Neuron (in vitro differentiated cells): ENCODE measurements at regions not wholly inside any gene's neighbourhood (a gene's known extent, or its start where the extent isn't known, plus 50 kb on each side); places are given as distances from the start of the nearest gene placed in this dataset.

Experiments
- H2AFZ ChIP-seq: one replicate; pipeline ENCODE4 v1.6.1; 2013; ENCODE audit warnings: low read depth, mild to moderate bottlenecking, inconsistent platforms, low read length, moderate library complexity
- H3K27me3 ChIP-seq: one replicate; pipeline ENCODE4 v1.6.1; 2013; ENCODE audit warnings: low read length; ENCODE audit not compliant: insufficient read depth
- H3K36me3 ChIP-seq: one replicate; pipeline ENCODE4 v1.6.1; 2013; ENCODE audit warnings: low read length; ENCODE audit not compliant: insufficient read depth
- H3K4me1 ChIP-seq: one replicate; pipeline ENCODE4 v1.6.1; 2013; ENCODE audit warnings: low read length; ENCODE audit not compliant: insufficient read depth
- H3K4me3 ChIP-seq: 2 replicates; pipeline ENCODE4 v1.5.1; 2013; ENCODE audit warnings: mild to moderate bottlenecking, low read length, moderate library complexity
- H3K9me3 ChIP-seq: one replicate; pipeline ENCODE4 v1.6.1; 2013; ENCODE audit warnings: low read length

DNA sequence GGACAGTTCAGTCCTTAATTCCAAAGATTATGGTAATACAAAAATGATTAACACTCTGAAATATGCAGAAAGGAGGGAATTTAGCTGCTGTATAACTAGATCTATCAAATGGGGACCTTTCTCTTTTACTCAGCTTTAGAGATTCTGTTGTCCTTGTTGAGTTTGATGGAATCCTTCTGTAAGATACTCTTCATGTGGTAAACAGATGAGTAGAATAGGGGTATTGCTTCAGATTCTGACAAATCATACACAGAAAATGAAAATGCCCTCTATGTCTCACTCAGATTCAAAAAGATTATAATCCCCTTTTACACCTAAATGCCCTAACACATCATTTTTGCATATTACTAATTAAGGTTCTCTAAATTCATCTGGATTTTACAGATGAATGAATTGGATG lies 50.7 kb downstream of the ARHGAP35 start:
- H3K27me3 ChIP-seq = no peaks in the 10 kb centered on the region
- H3K36me3 ChIP-seq = no peaks in the 10 kb centered on the region
- peaks cover 26% of the 10 kb centered on the region for H3K4me1 ChIP-seq
- H3K9me3 ChIP-seq = no peaks in the 10 kb centered on the region
- no peak overlapping the region for H3K4me3 ChIP-seq
- no peak overlapping the region for H2AFZ ChIP-seq

DNA sequence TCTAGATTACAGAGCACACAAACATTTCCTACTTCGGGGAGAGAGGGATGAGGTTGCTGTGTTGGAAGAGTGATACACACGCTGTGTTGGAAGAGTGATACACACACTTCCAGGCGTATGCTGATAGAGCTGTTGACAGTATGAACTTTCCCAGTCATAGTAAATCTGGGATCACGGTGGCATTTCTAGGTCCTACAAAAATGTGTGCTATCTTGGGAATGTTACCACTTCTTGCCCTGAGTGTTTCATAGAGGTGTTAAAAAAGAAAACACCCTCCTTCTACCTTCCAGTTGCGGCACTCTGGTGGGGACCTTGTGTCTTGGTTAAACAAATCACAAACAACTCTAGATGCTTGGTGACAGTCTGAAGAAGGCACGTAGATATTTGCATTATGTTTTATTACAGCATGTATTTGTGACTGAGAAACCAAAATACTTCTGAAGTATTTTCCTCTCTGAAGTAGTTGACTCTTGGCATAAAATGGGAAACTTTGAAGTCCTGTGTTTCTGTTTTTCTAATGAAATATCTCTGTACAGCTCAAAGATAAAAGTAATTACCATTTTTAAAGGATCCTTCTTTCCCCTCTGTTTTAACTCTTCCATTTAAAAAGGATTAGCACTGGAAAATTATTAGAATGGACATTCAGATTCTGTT lies 52.5 kb downstream of the ARHGAP35 start:
- H3K4me3 ChIP-seq = no peak overlapping the region
- H3K36me3 ChIP-seq = peaks cover 3% of the 10 kb centered on the region

DNA sequence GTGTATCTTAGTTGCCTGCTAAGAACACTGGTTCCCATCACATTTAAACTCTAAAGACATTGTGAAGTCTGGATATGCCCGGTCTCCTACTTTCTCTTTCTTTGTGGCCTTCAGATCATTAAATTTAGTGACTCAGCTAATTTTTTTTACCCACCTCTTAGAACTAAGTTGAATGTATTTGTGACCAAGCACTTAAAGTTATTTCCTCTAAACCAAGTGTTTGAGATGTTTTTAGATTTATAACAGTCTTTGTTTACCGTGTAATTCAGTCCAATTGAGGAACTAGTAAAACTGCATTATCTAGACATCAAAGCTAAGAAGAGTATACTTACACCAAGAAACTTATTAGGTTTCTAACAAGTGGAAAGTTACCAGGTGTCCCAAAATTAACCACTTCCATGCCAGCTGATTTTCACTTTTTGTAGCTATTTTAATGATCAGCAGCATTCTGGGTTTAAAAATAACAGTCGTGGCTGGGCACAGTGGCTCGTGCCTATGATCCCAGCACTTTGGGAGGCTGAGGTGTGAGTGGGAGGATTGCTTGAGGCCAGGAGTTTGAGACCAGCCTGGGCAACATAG lies 53.1 kb downstream of the ARHGAP35 start:
- H3K4me3 ChIP-seq = no peak overlapping the region
- H3K4me1 ChIP-seq = peaks cover 27% of the 10 kb centered on the region
- no peaks in the 10 kb centered on the region for H3K9me3 ChIP-seq
- no peak overlapping the region for H2AFZ ChIP-seq
- H3K27me3 ChIP-seq = no peaks in the 10 kb centered on the region
- H3K36me3 ChIP-seq = peaks cover 9% of the 10 kb centered on the region

More for the DNA sequence above, 52.5 kb downstream of the ARHGAP35 start:
- Histone ChIP-seq H2AFZ (no peak overlapping the region), H3K9me3 (no peaks in the 10 kb centered on the region), H3K27me3 (no peaks in the 10 kb centered on the region), H3K4me1 (peaks cover 27% of the 10 kb centered on the region)

DNA sequence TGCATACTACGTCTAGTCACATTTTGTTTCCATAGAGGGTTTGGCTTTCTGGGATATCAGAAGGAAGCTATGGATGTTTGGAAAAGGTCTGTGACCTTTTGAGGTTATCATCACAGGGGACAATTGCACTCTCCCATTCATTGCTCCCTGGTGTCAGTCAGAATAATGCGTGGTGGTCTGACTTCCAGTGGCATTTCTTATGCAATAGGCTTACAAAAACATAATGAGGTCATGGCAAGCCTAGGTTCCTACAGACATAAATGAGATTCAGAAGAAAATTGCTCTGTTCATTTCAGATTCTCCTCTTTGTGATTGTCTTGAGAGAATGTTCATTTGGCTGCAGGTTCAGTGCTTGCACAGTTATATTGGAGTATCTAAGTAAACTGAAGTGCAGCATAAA lies 54.6 kb downstream of the ARHGAP35 start:
- no peak overlapping the region for H3K4me3 ChIP-seq
- no peaks in the 10 kb centered on the region for H3K27me3 ChIP-seq
- peaks cover 24% of the 10 kb centered on the region for H3K36me3 ChIP-seq
- no peak overlapping the region for H2AFZ ChIP-seq
- no peaks in the 10 kb centered on the region for H3K9me3 ChIP-seq
- H3K4me1 ChIP-seq = peaks cover 27% of the 10 kb centered on the region

DNA sequence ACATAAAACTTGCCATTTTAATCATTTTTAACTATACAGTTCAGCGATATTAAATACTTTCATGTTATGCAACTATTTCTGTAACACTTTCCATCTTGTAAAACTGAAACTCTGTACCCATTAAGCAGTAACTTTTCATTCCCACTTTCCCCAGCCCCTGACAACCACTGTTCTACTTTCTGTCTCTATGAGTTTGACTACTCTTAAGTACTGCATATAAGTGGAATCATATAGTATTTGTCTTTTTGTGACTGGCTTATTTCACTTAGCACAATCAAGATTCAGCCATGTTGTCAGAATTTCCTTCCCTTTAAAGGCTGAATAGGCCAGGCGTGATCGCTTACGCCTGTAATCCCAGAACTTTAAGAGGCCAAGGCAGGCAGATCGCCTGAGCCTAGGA lies 56.2 kb downstream of the ARHGAP35 start:
- peaks cover 40% of the 10 kb centered on the region for H3K36me3 ChIP-seq
- H3K4me3 ChIP-seq = no peak overlapping the region
- H3K9me3 ChIP-seq = no peaks in the 10 kb centered on the region
- no peaks in the 10 kb centered on the region for H3K27me3 ChIP-seq
- peaks cover 30% of the 10 kb centered on the region for H3K4me1 ChIP-seq
- H2AFZ ChIP-seq = no peak overlapping the region

DNA sequence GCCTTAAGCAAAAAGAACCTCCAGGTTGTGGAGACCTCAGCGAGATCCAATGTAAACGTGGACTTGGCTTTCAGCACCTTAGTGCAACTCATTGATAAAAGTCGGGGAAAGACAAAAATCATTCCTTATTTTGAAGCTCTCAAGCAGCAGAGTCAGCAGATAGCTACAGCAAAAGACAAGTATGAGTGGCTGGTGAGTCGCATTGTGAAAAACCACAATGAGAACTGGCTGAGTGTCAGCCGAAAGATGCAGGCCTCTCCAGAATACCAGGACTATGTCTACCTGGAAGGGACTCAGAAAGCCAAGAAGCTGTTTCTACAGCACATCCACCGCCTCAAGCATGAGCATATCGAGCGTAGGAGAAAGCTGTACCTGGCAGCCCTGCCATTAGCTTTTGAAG lies 58.5 kb downstream of the ARHGAP35 start:
- Histone ChIP-seq H3K9me3 (no peaks in the 10 kb centered on the region), H2AFZ (no peak overlapping the region), H3K4me1 (peaks cover 27% of the 10 kb centered on the region), H3K4me3 (no peak overlapping the region), H3K36me3 (peaks cover 53% of the 10 kb centered on the region), H3K27me3 (no peaks in the 10 kb centered on the region)

DNA sequence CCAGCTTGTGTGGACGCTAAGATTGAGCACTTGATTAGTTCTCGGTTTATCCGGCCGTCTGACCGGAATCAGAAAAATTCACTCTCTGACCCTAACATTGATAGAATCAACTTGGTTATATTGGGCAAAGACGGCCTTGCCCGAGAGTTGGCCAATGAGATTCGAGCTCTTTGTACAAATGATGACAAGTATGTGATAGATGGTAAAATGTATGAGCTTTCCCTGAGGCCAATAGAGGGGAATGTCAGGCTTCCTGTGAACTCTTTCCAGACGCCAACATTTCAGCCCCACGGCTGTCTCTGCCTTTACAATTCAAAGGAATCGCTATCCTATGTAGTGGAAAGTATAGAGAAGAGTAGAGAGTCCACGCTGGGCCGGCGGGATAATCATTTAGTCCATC lies 59.6 kb downstream of the ARHGAP35 start:
- Histone ChIP-seq H3K9me3 (no peaks in the 10 kb centered on the region), H3K27me3 (no peaks in the 10 kb centered on the region), H3K4me3 (no peak overlapping the region), H3K4me1 (peaks cover 28% of the 10 kb centered on the region), H3K36me3 (peaks cover 53% of the 10 kb centered on the region), H2AFZ (no peak overlapping the region)

DNA sequence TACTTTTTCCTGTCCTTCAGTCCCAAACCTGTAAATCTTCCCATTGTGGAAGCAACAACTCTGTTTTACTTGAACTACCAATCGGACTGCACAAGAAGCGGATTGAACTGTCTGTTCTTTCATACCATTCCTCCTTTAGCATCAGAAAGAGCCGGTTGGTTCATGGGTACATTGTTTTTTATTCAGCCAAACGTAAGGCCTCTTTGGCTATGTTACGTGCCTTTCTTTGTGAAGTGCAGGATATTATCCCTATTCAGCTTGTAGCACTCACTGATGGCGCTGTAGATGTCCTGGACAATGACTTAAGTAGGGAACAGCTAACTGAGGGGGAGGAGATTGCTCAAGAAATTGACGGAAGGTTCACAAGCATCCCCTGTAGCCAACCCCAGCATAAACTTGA lies 60.3 kb downstream of the ARHGAP35 start:
- Histone ChIP-seq H3K36me3 (peaks cover 53% of the 10 kb centered on the region), H3K4me1 (peaks cover 30% of the 10 kb centered on the region)

DNA sequence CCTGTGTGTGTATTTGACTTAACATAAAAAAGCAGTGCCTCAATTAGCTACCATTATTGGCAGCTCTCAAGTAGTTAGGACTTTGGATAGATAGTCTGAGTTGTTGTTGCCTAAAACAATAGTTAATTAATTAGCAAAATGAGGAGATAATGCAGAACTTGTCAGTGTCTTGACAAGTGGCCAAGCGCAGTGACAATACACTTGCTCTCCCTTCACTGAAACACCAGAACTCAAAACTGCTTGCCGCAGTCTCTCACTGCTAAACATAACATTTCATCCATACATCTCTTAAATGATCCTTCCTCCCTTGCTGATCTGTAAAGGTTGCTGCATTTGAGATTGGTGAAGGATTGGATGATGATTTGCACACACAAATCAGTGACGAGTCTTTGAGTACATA lies 61.7 kb downstream of the ARHGAP35 start:
- Histone ChIP-seq H3K27me3 (no peaks in the 10 kb centered on the region), H2AFZ (no peak overlapping the region), H3K9me3 (no peaks in the 10 kb centered on the region), H3K36me3 (peaks cover 53% of the 10 kb centered on the region), H3K4me1 (peaks cover 38% of the 10 kb centered on the region), H3K4me3 (no peak overlapping the region)

More for the DNA sequence above, 60.3 kb downstream of the ARHGAP35 start:
- Histone ChIP-seq H3K4me3 (no peak overlapping the region), H3K27me3 (no peaks in the 10 kb centered on the region), H2AFZ (no peak overlapping the region), H3K9me3 (no peaks in the 10 kb centered on the region)

DNA sequence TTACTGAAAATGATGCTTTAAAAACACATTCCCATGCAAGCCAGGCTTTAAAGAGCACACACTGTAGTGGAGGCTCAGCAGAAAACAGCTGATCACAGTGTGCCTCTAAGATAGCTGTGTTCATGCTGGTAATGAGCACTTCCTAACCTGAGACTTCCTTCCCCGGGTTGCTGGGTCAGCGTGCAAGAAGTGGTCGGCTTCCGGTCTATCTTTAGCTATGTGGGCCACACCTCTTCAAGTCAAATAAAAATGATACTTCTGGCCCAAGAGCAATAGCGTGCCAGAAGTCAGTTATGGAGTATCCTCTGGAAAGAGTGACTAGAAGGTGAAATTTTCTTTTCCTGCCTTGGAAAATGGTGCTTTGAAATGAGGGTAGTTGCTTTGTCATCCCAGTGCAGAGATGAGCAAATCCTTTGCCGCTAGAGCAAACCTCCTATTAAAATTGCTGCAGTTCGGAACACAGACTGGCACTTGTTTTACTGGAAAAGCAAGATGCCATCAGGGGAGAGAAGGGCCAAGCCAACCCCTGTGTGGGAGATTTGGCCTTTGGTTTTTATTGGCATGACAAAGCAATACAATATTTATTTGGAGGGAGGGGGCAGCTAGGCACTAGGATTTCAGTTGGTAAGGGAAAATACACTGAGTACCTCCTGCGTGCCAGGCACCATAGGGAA lies 64.2 kb downstream of the ARHGAP35 start:
- H3K4me3 ChIP-seq = no peak overlapping the region
- no peaks in the 10 kb centered on the region for H3K27me3 ChIP-seq
- H3K9me3 ChIP-seq = no peaks in the 10 kb centered on the region
- H3K4me1 ChIP-seq = peaks cover 46% of the 10 kb centered on the region
- H2AFZ ChIP-seq = no peak overlapping the region
- peaks cover 33% of the 10 kb centered on the region for H3K36me3 ChIP-seq

DNA sequence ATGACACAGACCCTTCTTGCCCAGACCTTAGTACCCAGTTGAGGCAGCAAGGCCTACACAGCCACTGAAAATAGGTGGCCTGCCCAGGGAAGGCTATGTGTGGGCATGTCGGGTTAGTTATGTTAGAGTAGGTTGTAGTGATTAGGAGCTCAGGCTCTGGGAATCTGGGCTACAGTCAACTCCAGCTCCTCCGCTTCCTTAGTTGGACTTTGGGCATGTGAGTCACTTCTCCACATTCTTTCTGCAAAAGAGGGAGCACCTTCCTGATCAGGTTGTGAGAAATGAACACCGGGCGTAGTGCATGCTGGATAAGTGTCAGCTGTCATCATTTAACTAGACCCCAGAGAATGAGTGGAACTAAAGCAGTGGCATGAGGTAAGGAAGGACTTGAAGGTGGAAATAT lies 64.8 kb downstream of the ARHGAP35 start:
- Histone ChIP-seq H3K36me3 (peaks cover 27% of the 10 kb centered on the region), H3K4me3 (no peak overlapping the region), H3K9me3 (no peaks in the 10 kb centered on the region), H2AFZ (no peak overlapping the region), H3K27me3 (no peaks in the 10 kb centered on the region), H3K4me1 (peaks cover 46% of the 10 kb centered on the region)

DNA sequence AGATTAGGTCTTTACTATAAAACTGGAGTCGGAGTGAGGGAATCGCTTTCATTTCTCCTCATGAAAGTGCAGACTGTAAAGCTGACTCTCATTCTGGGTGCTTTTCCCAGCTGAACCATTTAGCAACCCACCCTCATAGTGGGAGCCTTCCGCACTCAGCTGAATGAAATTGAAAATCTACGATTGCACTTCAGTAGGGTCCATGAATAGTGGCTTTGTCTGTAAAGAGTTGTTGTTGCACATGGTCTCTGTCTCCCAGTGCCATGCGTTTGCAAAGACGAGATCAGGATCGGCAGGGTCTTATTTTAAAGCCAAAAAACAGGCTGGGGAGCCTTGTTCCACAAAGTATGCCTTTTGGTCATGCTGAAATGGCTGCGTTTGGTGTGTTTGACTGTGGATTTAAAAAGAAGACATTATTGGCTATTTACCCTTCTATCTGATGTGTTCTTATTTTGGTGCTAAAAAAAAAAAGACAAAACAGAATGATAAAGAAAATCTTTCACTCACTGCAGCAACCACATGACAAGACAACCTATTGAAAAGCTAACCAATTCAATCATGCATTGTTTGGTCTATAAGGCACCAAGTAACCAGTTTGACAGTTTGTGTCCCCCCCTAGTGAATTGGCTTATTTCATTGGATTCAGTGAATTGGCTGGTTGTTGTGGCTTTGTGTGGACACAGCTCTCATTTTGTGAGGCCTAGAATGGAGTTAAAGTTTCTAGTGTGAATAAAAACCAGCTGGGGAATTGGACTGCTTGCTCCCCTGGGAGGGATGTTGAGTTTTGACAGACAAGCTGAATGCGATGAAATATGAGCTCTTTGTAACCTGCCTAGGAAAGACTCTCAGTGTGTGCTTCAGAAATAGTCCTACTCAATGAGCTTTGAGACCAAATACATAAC lies 65.6 kb downstream of the ARHGAP35 start:
- Histone ChIP-seq H2AFZ (no peak overlapping the region), H3K4me3 (no peak overlapping the region), H3K36me3 (peaks cover 19% of the 10 kb centered on the region), H3K27me3 (no peaks in the 10 kb centered on the region), H3K4me1 (peaks cover 43% of the 10 kb centered on the region), H3K9me3 (no peaks in the 10 kb centered on the region)

DNA sequence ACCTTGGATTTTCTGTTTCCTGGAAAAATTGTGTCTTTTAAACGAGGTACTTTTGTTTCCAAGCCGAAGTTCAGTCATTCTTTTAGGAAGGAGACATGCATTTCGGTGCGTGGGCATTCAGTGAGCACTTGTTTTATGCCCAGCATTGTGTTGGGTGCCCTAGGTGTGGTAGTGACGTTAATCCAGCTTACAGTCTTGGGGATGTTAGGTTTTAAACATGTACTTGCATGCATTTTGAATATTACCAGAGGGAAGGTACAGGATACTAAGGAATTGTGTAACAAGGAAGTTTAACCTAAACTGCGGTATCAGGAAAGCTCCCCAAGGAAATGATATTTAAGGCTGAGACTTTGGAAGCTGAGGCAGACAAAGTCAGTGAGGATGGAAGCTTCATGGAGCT lies 66.3 kb downstream of the ARHGAP35 start:
- Histone ChIP-seq H3K9me3 (no peaks in the 10 kb centered on the region), H2AFZ (no peak overlapping the region), H3K27me3 (no peaks in the 10 kb centered on the region), H3K36me3 (peaks cover 12% of the 10 kb centered on the region), H3K4me1 (peaks cover 43% of the 10 kb centered on the region), H3K4me3 (no peak overlapping the region)
